Loucy (cell line): ENCODE measurements at regions not wholly inside any gene's neighbourhood (a gene's known extent, or its start where the extent isn't known, plus 50 kb on each side); places are given as distances from the start of the nearest gene placed in this dataset.

Source experiments
- EZH2phosphoT487 ChIP-seq: fragments of 200-600 bp; IDR thresholded peaks from 2 replicates; pipeline ENCODE4 v1.6.1; 2018; ENCODE audit warnings: antibody characterized with exemption, mild to moderate bottlenecking, moderate library complexity, borderline replicate concordance
- TF ChIP-seq, protein P1 (sequence below): fragments of 200-600 bp; sonication (generic); conservative IDR thresholded peaks from 2 replicates; pipeline ENCODE4 v1.5.1; 2014; ENCODE audit warnings: mild to moderate bottlenecking, antibody characterized with exemption, low read length

DNA sequence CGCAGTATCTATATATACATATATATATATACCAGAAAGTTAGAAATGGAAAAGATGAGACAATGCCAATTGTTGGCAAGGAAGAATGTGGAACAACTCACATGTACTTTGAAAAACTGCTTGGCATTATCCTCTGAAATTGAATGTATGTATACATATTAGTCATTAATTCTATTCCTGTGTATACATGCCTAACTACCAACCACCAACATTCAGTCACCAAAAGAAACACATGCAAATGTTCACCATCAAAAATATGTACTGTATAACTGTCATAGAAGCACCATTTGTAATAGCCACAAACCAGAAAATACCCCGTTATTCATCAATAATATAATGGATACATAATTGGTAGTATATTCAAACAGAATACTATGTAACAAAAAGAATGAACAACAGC lies 330.2 kb upstream of the GRAMD2B start:
- TF ChIP-seq, protein P1, sequence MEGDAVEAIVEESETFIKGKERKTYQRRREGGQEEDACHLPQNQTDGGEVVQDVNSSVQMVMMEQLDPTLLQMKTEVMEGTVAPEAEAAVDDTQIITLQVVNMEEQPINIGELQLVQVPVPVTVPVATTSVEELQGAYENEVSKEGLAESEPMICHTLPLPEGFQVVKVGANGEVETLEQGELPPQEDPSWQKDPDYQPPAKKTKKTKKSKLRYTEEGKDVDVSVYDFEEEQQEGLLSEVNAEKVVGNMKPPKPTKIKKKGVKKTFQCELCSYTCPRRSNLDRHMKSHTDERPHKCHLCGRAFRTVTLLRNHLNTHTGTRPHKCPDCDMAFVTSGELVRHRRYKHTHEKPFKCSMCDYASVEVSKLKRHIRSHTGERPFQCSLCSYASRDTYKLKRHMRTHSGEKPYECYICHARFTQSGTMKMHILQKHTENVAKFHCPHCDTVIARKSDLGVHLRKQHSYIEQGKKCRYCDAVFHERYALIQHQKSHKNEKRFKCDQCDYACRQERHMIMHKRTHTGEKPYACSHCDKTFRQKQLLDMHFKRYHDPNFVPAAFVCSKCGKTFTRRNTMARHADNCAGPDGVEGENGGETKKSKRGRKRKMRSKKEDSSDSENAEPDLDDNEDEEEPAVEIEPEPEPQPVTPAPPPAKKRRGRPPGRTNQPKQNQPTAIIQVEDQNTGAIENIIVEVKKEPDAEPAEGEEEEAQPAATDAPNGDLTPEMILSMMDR, result no peak
- no peak for TF ChIP-seq EZH2phosphoT487
